Left lung (tissue), 4 donors: ENCODE measurements at regions not wholly inside any gene's neighbourhood (a gene's known extent, or its start where the extent isn't known, plus 50 kb on each side); places are given as distances from the start of the nearest gene placed in this dataset.

Source experiments
- ATAC-seq: fragments of 200-7000 bp; cut with Tn5 transposase; one replicate; pipeline ENCODE4 v1.9.1; 2020; ENCODE audit warnings: moderate library complexity
- DNase-seq, 4 donors: peaks; one replicate each; pipeline ENCODE4 v3.0.0-alpha.2; 2013 to 2020
- H3K27ac ChIP-seq, 2 donors: fragments of 200-600 bp; sonication (generic) in 1 of 2; one replicate each; pipeline versions ENCODE4 v1.5.0 to v1.8.0; 2020 to 2021
- H3K27me3 ChIP-seq, 2 donors: fragments of 200-600 bp; sonication (generic) in 1 of 2; one replicate each; pipeline versions ENCODE4 v1.5.0 to v1.8.0; 2020 to 2021
- H3K36me3 ChIP-seq, 2 donors: fragments of 200-600 bp; sonication (generic) in 1 of 2; one replicate each; pipeline versions ENCODE4 v1.5.0 to v1.8.0; 2020 to 2021
- H3K4me1 ChIP-seq, 2 donors: fragments of 200-600 bp; one replicate each; pipeline ENCODE4 v1.8.0; 2021
- H3K4me3 ChIP-seq, 2 donors: fragments of 200-600 bp; sonication (generic) in 1 of 2; one replicate each; pipeline versions ENCODE4 v1.5.0 to v1.8.0; 2020 to 2021; ENCODE audit warnings: mild to moderate bottlenecking in 1 of 2
- H3K9me3 ChIP-seq, 2 donors: fragments of 200-600 bp; sonication (generic) in 1 of 2; one replicate each; pipeline versions ENCODE4 v1.5.0 to v1.8.0; 2020 to 2021
- CTCF ChIP-seq, 2 donors: fragments of 200-600 bp; sonication (generic) in 1 of 2; IDR thresholded peaks; one replicate each; pipeline versions ENCODE4 v1.5.0 to v1.8.0; 2021; ENCODE audit warnings: antibody characterized with exemption in 2 of 2
- intact Hi-C, 2 donors: fragments of 100-400 bp; cut with DNase I; formaldehyde crosslinking; loops; one replicate each; pipeline versions ENCODE4 v1.11.2 to v1.14.2; 2022
- donor health status: DM: no; HTN: yes; CAD: no.
- donor health status: DM: no; HTN: no; CAD: no.

GRCh38 chr17:27233776-27234175 lies 60.1 kb upstream of the WSB1 start:
- no peaks in the 10 kb centered on the region for H3K27me3 ChIP-seq
- intact Hi-C loops = loop anchor here in 1 of 2 donors (10.0 kb wide), 1 partner anchor 101 kb away; no protein-coding TSS in a partner anchor
- no peak overlapping the region for H3K4me3 ChIP-seq
- DNase-seq (no peak), ATAC-seq (no peak)
- TF ChIP-seq CTCF (IDR thresholded peaks at IDR 0.05) = no peak
- no peaks in the 10 kb centered on the region for H3K9me3 ChIP-seq
- H3K36me3 ChIP-seq = no peaks in the 10 kb centered on the region
- no peak overlapping the region for H3K27ac ChIP-seq
- H3K4me1 ChIP-seq = peaks cover 0 to 37% of the 10 kb centered on the region in 2 donors

- Histone ChIP-seq H3K4me1 (peaks cover 4 to 68% of the 10 kb centered on the region in 2 donors), H3K4me3 (no peak overlapping the region), H3K27me3 (no peaks in the 10 kb centered on the region), H3K9me3 (no peaks in the 10 kb centered on the region), H3K36me3 (no peaks in the 10 kb centered on the region), H3K27ac (no peak overlapping the region)
- TF ChIP-seq CTCF (IDR thresholded peaks at IDR 0.05) = peak; percentile 94 to 97
- DNase-seq (peak in 2 of 4 donors; percentile 70 to 84), ATAC-seq (peak; percentile 88)
- intact Hi-C loops = loop anchor here (5.0 to 10.0 kb wide), 2 partner anchors 98 to 365 kb away; no protein-coding TSS in a partner anchor
Observed at GRCh38 chr17:27236717-27237315, 57.1 kb upstream of the WSB1 start.

GRCh38 chr17:27237890-27238289 lies 56.0 kb upstream of the WSB1 start:
- no peaks in the 10 kb centered on the region for H3K9me3 ChIP-seq
- TF ChIP-seq CTCF (IDR thresholded peaks at IDR 0.05) = no peak
- H3K4me3 ChIP-seq = no peak overlapping the region
- no peaks in the 10 kb centered on the region for H3K27me3 ChIP-seq
- H3K4me1 ChIP-seq = peaks cover 4 to 77% of the 10 kb centered on the region in 2 donors
- ATAC-seq (no peak), DNase-seq (peak in 1 of 4 donors; percentile 74)
- intact Hi-C loops = loop anchor here (5.0 to 10.0 kb wide), 2 partner anchors 97 to 364 kb away; no protein-coding TSS in a partner anchor
- no peak overlapping the region for H3K27ac ChIP-seq
- H3K36me3 ChIP-seq = no peaks in the 10 kb centered on the region

GRCh38 chr17:27239046-27239445 lies 54.9 kb upstream of the WSB1 start:
- DNase-seq (no peak), ATAC-seq (no peak)
- Histone ChIP-seq H3K9me3 (no peaks in the 10 kb centered on the region), H3K4me1 (peaks cover 7 to 84% of the 10 kb centered on the region in 2 donors), H3K27me3 (no peaks in the 10 kb centered on the region), H3K4me3 (no peak overlapping the region), H3K36me3 (no peaks in the 10 kb centered on the region), H3K27ac (peak overlapping the region; percentile 8 to 68)
- intact Hi-C loops = loop anchor here (5.0 to 10.0 kb wide), 2 partner anchors 96 to 363 kb away; no protein-coding TSS in a partner anchor
- no peak for TF ChIP-seq CTCF (IDR thresholded peaks at IDR 0.05)

- intact Hi-C loops = loop anchor here (5.0 to 10.0 kb wide), 2 partner anchors 95 to 363 kb away; no protein-coding TSS in a partner anchor
- Histone ChIP-seq H3K27ac (peak overlapping the region in 1 of 2 donors; percentile 68), H3K4me1 (peaks cover 12 to 84% of the 10 kb centered on the region in 2 donors), H3K4me3 (no peak overlapping the region), H3K9me3 (no peaks in the 10 kb centered on the region), H3K27me3 (no peaks in the 10 kb centered on the region), H3K36me3 (no peaks in the 10 kb centered on the region)
- DNase-seq = no peak
- no peak for TF ChIP-seq CTCF (IDR thresholded peaks at IDR 0.05)
- ATAC-seq = no peak
Observed at GRCh38 chr17:27239584-27239983, 54.3 kb upstream of the WSB1 start.
